HepG2 (cell line): ENCODE measurements at regions not wholly inside any gene's neighbourhood (a gene's known extent, or its start where the extent isn't known, plus 50 kb on each side); places are given as distances from the start of the nearest gene placed in this dataset.

ENCODE experiments used
- ATAC-seq: fragments of 200-7000 bp; cut with Tn5 transposase; 3 replicates; pipeline ENCODE4 v1.9.1; 2020; ENCODE audit warnings: mild to moderate bottlenecking, moderate library complexity
- BruUV-seq: library from RNA; stranded (reverse); fragments of 400-500 nt; replicated peaks from 2 replicates; lab custom pipeline; 2021; lab: Mats Ljungman, UMichigan
- CTCF ChIA-PET: fragments of 300-600 bp; formaldehyde crosslinking; extraction: SDS; loops from one replicate; lab custom pipeline; 2021; ENCODE audit warnings: low total read pairs, inconsistent platforms, low intra/inter-chr PET ratio; lab: Yijun Ruan, JAX
- POLR2A ChIA-PET: fragments of 350-600 bp; sonication (Branson Sonifier 250); formaldehyde crosslinking; loops from one replicate; lab custom pipeline; 2020; ENCODE audit warnings: antibody characterized with exemption, inconsistent platforms; lab: Yijun Ruan, JAX
- DNase-seq: peaks from one replicate; pipeline ENCODE4 v3.0.0-alpha.2; 2015; ENCODE audit warnings: low spot score
- FAIRE-seq: peaks from 3 replicates; lab custom pipeline; 2011; peaks lifted over from hg19 to GRCh38; lab: Jason Lieb, UNC
- H2AFZ ChIP-seq: one replicate; pipeline ENCODE4 v1.6.1; 2011; ENCODE audit warnings: low read length, inconsistent platforms
- H3K27ac ChIP-seq: fragments of 300-600 bp; 3 replicates; pipeline ENCODE4 v1.8.0; 2011; ENCODE audit warnings: mixed run types, mild to moderate bottlenecking, mixed read lengths, low read length, inconsistent platforms; ENCODE audit not compliant: insufficient read depth; ENCODE audit errors: extremely low read length
- H3K27me3 ChIP-seq, 2 experiments: fragments of 200-600 bp in 1 of 2; 2 replicates in 1 of 2; 3 replicates in 1 of 2; pipeline versions ENCODE4 v1.6.0 to v1.8.0; 2011; ENCODE audit warnings: low read length in 2 of 2, mild to moderate bottlenecking in 2 of 2, moderate library complexity in 2 of 2, inconsistent platforms in 1 of 2; ENCODE audit not compliant: insufficient read depth in 2 of 2, control insufficient read depth in 1 of 2
- H3K36me3 ChIP-seq, 2 experiments: fragments of 200-600 bp in 1 of 2; replicated peaks in 1 of 2; 2 replicates in 1 of 2; 3 replicates in 1 of 2; pipeline versions ENCODE4 v1.5.1 to v1.8.0; 2011; ENCODE audit warnings: low read length in 2 of 2, inconsistent platforms in 1 of 2; ENCODE audit not compliant: insufficient read depth in 2 of 2, control insufficient read depth in 1 of 2
- H3K4me1 ChIP-seq: 2 replicates; pipeline ENCODE4 v1.5.1; 2012; ENCODE audit warnings: low read length, inconsistent platforms; ENCODE audit not compliant: insufficient read depth
- H3K4me2 ChIP-seq: 2 replicates; pipeline ENCODE4 v1.6.0; 2011; ENCODE audit warnings: low read depth, low read length, inconsistent platforms
- H3K4me3 ChIP-seq, 3 experiments: fragments of 200-600 bp in 1 of 3; sonication (generic), shearing (Covaris generic) in 1 of 3; replicated peaks in 1 of 3; 2 replicates each; pipeline ENCODE4 v1.5.1; 2011 to 2016; ENCODE audit warnings: low read length in 3 of 3, inconsistent platforms in 2 of 3, low read depth in 2 of 3, mild to moderate bottlenecking in 2 of 3, control low read depth in 1 of 3, mixed read lengths in 1 of 3; ENCODE audit not compliant: insufficient read depth in 1 of 3
- H3K79me2 ChIP-seq: one replicate; pipeline ENCODE4 v1.6.1; 2011; ENCODE audit warnings: low read length, inconsistent platforms; ENCODE audit not compliant: insufficient read depth
- H3K9ac ChIP-seq: 2 replicates; pipeline ENCODE4 v1.6.0; 2011; ENCODE audit warnings: mild to moderate bottlenecking, low read depth, low read length, inconsistent platforms; ENCODE audit not compliant: insufficient read depth
- H3K9me3 ChIP-seq: 2 replicates; pipeline ENCODE4 v1.5.1; 2012; ENCODE audit warnings: mild to moderate bottlenecking, low read length
- H4K20me1 ChIP-seq: 2 replicates; pipeline ENCODE4 v1.6.0; 2011; ENCODE audit warnings: inconsistent platforms, mild to moderate bottlenecking, low read length, moderate library complexity; ENCODE audit not compliant: insufficient read depth
- ARID4A ChIP-seq: sonication (generic); formaldehyde crosslinking; IDR thresholded peaks from 2 replicates; pipeline ENCODE4 v1.5.0; 2020; ENCODE audit warnings: mild to moderate bottlenecking, missing genetic modification reagents, borderline replicate concordance
- ARNTL ChIP-seq: sonication (generic); formaldehyde crosslinking; IDR thresholded peaks from 2 replicates; pipeline ENCODE4 v1.4.0; 2020; ENCODE audit warnings: mild to moderate bottlenecking, missing genetic modification reagents
- HNRNPL ChIP-seq: fragments of 200-400 bp; formaldehyde crosslinking; IDR thresholded peaks from 2 replicates; pipeline ENCODE4 v1.6.1; 2017; ENCODE audit warnings: mild to moderate bottlenecking, low read depth, low read length
- RELA ChIP-seq: sonication (generic); formaldehyde crosslinking; IDR thresholded peaks from 2 replicates; pipeline ENCODE4 v1.4.0; 2020; ENCODE audit warnings: missing genetic modification reagents
- ZNF367 ChIP-seq: sonication (generic); formaldehyde crosslinking; IDR thresholded peaks from 2 replicates; pipeline ENCODE4 v1.4.0; 2020; ENCODE audit warnings: missing genetic modification reagents, borderline replicate concordance
- ZNF549 ChIP-seq: sonication (generic); formaldehyde crosslinking; IDR thresholded peaks from 2 replicates; pipeline ENCODE4 v1.5.0; 2020; ENCODE audit warnings: missing genetic modification reagents
- WGBS: methylation state at CpG from one replicate; pipeline ENCODE4 v1.1.6; 2017; ENCODE audit warnings: low lambda C conversion rate; 5-methylcytosine and 5-hydroxymethylcytosine counted together
- in situ Hi-C: cut with HindIII; loops from 2 replicates; pipeline ENCODE4 v1.10.0; 2017; ENCODE audit warnings: low pct_unique_long_range_greater_than_20kb; ENCODE audit not compliant: extremely low pct_ligation_motif_present
- intact Hi-C: fragments of 100-400 bp; cut with micrococcal nuclease; formaldehyde crosslinking; loops from one replicate; pipeline ENCODE4 v1.10.0; 2022; ENCODE audit not compliant: unreplicated experiment

DNA sequence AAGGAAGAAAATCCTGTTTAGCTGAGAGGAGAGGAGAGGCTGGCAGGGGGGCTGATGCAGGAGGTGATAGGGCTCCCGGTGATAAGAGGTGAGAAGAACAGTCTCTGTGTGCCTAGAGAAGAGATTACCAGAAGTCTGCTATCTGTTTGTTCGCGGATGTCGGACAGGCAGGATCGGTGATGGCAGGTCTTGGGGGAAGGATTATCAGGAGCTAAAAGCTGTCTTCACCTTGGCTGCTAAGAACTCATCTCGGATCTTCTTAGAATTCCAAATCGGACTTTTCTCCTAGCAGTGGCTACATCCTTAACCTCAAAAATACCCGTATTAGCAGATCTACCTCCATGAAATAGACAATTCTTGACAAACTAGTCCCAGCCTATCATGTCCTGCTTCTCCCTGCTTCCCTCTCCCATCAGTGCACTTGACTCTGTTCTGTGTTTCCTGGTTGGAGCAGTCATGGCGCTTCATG, 282.1 kb upstream of the TRIB2 start:
- intact Hi-C loops: loop anchor here (5.0 kb wide), 1 partner anchor 573 kb away; no protein-coding TSS in a partner anchor
- no peak for FAIRE-seq
- ATAC-seq: no peak
- WGBS: 58% methylated on average over 9 of the region's 9 CpGs
- Histone ChIP-seq H4K20me1 (no peaks in the 10 kb centered on the region), H3K36me3 (no peaks in the 10 kb centered on the region), H3K9ac (no peak overlapping the region), H3K27ac (no peak overlapping the region), H3K4me1 (no peaks in the 10 kb centered on the region), H3K79me2 (no peaks in the 10 kb centered on the region), H3K27me3 (no peaks in the 10 kb centered on the region), H2AFZ (no peak overlapping the region), H3K4me2 (no peak overlapping the region), H3K4me3 (no peak overlapping the region), H3K9me3 (no peaks in the 10 kb centered on the region)
- ChIA-PET POLR2A (no interaction called here), CTCF (no interaction called here)
- no peak for DNase-seq
- TF ChIP-seq ARNTL (no peak), ZNF549 (no peak), HNRNPL (no peak), ZNF367 (CRISPR knock-in tag) (no peak), ARID4A (CRISPR knock-in tag) (no peak), RELA (CRISPR knock-in tag) (no peak)
- BruUV-seq: no TSS peak
- in situ Hi-C loops: no loop called here
